AG20443 (cell line): ENCODE measurements at regions not wholly inside any gene's neighbourhood (a gene's known extent, or its start where the extent isn't known, plus 50 kb on each side); places are given as distances from the start of the nearest gene placed in this dataset.
A peak's percentile ranks its signal among the peaks of the same experiment; 100 is the strongest.
"Not testable (repeated sequence)": the region's sequence is repeated elsewhere in the genome, so short reads cannot be mapped to it uniquely, and the experiment has no call there.

Experiments
- DNase-seq: peaks from one replicate; pipeline ENCODE4 v3.0.0; 2012; ENCODE audit warnings: low spot score, mixed read lengths

DNA sequence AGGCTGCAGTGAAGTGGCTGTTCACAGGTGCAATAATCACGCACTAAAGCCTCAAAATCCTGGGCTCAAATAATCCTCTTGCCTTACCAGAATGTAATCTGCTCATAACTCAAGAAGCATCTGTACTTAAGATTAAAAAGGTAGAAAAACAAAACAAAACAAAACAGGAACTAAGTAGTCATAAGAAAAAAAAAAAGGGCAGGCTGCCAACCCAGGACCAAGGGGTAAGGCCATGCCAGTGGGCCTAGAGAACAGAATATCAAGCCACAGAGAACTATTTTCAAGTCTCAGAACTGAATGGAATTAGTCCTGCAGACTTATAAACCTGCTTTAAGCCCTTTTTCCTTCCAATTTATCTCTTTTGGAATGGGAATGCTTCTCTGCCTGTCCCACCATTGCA lies 64.8 kb upstream of the TBC1D3K start:
- no peak for DNase-seq

DNA sequence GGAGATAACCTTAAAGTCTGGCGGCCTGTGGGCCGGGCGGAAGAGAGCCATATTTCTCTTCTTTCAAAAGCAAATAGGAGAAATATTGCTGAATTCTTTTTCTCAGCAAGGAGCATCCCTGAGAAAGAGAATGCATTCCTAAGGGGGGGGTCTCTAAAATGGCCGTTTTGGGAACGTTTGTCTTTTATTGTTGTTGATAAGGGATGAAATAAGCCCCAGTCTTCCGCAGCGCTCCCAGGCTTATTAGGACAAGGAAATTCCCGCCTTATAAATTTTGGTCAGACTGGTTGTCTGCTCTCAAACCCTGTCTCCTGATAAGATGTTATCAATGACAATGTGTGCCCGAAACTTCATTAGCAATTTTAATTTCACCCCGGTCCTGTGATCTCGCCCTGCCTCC lies 65.8 kb upstream of the TBC1D3K start:
- not testable (repeated sequence) for DNase-seq

DNA sequence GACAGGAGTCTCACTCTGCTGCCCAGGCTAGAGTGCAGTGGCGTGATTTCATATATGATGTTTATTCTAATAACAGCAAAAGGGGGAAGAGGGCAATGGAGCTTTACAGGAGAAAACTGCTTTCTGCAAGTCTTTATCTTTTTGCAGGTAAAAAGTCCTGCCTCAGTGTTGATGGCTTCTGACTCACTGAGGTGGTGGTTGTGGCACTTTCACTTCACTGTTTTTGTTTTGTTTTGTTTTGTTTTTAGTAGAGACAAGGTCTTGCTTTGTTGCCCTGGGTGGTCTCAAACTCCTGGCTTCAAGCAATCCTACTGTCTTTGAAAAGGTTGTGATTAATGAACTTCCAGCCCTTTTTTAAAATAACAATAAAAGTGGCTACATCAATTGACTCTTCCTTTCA lies 68.0 kb upstream of the TBC1D3K start:
- DNase-seq = no peak

DNA sequence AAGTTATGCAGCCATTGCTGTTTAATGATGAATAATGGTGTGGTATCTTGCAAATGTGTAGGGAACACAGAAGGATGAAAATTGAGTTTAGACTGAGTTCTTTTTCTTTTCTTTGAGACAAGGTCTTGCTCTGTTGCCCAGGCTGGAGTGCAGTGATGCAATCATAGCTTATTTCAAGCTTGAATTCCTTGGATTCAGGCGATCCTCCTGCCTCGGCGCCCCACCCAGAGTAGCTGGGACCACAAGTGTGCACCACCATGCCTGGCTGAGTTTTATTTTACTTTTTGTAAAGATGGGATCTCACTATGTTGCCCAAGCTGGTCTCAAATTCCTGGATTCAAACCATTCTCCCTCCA lies 74.6 kb upstream of the TBC1D3K start:
- no peak for DNase-seq

DNA sequence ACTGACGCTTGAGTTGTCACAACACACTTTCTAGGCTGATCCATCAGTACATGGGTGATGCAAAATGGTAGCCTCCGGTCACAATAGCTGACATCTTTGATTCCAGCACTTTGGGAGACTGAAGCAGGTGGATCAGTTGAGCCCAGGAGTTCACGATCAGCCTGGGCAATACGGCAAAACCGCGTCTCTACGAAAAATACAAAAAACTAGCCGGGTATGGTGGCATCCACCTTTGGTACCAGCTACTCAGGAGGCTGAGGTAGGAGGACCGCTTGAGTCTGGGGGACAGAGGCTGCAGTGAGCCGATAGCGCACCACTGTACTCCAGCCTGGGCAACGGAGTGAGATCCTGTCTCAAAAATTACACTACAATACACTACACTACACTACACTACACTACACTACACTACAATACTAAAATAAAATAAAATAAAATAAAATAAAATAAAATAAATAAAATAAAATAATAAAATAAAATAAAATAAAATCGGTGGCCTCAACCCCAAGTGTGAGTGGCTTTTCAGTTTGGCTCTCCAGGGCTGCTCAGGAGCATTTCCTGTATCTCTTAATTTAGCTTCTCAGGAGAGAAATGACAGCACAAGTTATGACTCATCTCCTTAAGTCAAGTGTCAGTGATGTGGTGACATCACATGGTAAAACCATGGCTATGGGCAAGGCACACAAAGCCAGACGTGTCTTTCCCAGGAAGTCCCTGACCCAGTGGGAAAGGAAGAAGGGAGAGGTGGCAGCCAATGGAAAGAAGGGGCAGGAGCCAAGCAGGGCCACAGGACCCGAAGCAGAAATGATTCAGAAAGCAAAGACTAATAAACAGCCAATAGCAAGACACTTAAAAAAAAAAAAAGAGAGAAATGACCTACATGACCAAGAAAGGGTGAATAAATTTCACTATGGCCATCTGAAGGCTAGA lies 75.3 kb upstream of the TBC1D3K start:
- DNase-seq = peak; percentile 69

DNA sequence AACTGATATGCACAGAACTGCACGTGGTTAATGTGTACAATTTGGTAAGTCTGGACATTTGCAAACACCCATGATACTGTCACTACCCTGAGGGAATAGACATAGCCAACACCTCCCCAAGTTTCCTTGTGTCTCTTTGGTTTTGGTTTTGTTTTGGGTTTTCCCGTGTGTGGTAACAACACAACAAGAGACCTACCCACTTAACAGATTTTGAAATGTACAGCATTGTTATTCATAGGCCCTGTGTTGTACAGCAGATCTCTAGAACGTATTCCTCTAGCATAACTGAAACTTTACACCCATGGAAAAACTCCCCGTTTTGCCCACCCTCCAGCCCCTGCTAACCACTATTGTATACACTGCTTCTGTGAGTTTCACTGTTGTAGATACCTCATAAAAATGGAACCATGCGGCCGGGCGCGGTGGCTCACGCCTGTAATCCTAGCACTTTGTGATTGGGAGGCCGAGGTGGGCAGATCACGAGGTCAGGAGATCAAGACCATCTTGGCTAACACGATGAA lies 76.3 kb upstream of the TBC1D3K start:
- no peak for DNase-seq

DNA sequence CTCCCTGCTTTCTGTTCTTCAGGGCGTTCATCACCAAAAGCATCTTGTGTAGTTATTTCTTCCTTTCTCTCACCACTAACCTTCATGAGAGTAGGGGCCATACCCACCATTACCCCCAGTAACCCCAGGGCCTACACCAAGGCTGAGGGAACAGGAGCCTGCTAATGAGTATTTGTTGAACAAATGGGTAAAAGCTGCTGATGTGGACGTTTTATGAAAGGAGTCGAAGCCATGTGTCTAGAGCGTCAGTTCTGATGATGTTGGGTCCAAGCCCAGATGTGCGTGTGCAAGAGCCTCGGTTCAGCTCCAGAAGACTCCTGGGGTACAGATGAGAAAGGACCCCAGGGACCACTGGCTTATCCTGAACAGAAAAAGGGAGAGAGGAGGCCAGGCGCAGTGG lies 77.1 kb upstream of the TBC1D3K start:
- no peak for DNase-seq

DNA sequence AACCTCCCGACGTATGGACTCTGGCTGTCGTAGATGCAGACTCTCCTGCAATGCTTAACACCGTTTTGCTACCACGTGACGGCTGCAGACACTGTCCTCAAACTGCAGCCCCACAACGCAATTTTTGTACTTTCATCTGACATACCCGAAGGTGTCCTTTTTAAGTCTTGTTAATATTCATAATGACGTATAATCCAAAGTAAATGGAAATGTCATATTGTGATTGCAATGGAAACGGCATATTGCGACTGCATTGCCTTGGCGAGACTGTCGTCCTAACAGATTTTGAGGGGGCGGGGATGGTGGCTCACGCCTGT lies 79.3 kb upstream of the TBC1D3K start:
- no peak for DNase-seq

DNA sequence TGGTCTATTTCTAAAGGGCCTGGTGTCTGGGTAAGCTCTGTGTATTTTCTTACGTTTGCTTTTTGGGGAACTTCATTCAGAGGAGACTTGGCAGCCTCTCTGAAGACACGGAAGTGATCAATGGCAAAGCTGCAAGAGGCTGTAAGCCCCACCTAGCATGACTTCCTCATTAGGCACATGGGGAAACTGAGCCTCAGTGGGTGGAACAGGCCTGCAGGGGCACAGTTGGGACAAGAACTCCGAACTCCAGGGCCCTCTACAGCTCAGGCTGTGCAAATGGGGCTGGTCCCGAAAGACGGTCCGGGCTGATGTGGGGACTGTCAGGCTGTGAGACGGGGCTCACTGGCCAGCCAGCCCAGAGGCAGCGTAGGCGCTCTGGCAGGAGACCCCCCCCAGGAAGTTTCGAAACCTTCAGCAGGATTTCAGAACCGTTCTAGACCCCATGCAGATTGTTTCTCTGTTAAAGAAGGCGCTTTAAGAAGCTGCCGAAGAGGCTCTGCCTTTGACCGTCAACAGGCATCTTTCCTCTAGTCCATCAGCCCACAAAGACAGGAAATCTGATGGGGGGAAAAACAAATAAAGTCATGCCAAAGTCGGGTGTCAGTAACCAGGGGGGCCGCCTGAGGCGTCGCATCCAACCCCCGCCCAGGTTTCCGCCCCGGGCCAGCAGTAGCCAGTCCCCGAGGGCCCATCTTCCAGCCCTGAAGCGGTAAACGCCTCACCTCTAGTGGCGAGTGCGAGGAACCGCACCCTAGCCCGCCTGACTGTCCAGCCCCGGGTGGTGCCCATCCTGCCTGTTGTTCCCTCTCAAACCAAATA lies 79.8 kb upstream of the TBC1D3K start:
- peak; percentile 90 for DNase-seq

DNA sequence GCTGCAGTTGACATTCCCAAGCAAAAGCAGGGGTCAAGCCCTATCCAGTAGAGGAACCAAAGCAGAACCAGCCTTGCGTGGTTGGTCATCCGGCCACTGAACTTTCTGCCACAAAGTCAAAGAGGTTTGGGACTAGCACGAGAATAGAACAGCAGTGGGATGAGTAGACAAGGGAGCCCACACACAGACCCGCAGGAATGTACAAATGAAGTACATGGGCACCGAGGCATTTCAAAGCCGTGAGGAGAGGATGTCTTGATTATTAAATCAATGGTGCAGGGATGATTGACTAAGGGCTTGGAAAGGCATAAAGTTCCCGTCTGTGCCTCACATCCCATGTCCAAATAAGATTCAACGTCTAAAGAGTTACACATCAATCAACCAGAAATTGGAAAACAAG lies 81.8 kb upstream of the TBC1D3K start:
- DNase-seq = no peak

DNA sequence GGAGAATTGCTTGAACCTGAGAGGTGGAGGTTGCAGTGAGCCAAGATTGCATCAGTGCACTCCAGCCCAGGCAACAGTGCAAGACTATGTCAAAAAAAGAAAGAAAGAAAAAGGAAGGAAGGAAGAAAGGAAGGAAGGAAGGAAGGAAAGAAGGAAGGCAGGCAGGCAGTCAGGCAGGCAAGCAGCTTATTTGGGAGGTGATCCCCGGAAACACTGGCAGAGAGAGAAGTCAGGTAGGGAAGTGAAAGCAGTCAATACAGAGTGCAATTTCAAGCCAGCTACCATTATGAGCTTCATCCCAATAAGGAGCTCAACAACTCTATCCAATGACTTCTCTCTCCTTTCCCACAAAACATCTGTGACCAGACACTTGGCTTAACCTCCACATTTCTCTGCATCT lies 83.0 kb upstream of the TBC1D3K start:
- DNase-seq = no peak

DNA sequence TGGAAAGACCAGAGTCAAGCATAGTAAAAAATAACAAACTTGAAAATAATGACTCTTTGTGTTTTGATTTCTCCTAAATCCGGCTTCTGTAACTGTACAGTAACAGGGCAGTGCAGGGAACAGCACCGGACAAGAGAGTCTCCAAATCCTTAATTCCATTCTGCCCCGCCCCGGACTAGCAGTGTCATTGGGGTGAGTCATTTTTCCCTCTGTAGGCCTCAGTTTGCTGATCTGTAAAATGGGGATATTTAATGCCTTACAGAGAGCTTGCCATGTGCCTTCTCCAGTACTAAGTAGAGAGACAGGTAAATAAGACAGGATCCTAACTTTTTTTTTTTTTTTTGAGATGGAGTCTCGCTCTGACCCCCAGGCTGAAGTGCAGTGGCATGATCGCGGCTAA lies 83.6 kb upstream of the TBC1D3K start:
- no peak for DNase-seq

DNA sequence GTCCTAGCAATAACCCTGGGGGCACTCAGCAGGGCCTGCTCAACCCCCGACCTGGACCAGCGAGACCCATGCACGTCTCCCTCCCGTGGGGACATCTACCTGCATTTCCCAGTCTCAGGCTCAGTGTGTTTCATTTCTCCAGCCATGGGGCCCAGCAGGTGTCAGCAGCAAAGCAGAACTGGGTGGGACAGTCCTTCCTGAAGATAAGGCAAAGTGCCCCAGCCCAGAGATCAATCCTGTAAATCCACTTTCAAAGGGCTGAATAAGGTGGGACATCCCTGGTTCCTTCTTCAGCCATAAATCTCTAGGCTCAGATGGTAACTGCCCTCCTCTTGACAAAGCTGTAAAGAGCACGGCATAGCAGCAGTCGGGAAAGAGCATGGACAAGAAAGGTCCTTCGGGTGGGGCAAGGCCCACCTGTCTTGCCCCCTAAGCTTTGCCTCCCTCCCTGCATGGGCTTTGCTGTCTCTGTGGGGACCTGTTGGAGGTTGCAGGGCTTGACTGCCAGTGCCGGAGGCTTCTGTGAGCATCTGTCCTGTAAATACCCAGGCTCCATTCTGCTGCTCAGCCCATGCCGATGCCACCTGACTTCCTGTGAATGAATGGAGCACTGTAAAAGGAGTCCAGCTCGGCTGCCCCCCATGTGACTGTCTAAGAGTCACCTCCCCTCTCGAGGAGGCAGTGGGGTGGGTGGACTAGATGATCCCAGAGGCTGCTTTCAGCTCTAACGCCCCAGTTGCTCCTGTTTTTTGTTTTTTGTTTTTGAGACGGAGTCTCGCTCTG lies 84.8 kb upstream of the TBC1D3K start:
- no peak for DNase-seq

DNA sequence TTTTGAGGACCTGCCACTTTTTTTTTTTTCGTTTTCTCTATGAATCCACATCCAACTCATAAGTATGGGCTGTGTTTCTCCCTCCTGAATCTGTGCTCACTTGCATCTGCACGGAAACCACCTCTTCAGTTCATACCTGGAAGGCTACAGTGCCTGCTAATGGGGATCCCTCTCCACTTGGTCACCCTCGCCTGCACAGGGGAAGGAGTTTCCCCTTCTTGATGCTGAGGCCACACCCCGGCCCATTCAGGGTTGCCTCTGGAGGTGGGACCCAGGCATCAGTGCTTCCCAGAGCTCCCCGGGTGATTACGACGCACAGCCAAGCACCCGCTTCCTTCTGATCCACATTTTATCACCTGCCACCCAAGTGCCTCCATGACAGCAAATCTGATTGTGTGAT lies 85.9 kb upstream of the TBC1D3K start:
- DNase-seq = no peak

DNA sequence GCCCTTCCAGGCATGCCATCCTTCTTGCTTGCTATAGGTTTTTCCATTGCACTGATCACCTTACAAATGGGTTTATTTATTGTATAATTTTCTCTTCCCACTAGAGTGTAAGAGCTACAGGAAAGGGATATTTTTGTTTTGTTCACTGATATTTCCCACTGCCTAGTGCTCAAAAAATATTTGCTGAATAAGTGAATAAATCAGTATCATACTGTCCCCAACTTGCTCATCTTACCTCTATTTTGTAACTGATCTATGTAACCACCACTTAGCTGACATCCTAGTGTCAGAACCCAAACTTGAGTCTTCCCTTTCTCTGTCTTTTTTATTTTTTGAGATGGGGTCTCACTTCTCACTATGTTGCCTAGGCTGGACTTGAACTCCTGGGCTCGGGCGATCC lies 87.6 kb upstream of the TBC1D3K start:
- DNase-seq = no peak

DNA sequence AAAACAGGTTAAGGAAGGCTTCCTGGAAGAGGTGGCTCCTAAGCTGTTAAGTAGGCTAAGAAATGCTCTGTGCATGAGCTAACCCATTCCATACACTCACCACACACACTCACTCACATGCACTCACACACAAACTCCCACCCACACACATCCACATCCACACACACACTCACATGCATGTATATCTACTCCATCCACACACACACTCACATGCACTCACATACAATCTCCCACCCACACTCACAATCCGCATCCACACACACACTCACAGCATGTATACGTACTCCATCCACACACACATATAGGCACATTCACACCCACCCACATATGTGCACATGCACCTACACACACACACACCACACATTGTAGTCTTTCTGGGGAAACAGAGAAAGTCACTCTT lies 89.3 kb upstream of the HNF1B start:
- no peak for DNase-seq

DNA sequence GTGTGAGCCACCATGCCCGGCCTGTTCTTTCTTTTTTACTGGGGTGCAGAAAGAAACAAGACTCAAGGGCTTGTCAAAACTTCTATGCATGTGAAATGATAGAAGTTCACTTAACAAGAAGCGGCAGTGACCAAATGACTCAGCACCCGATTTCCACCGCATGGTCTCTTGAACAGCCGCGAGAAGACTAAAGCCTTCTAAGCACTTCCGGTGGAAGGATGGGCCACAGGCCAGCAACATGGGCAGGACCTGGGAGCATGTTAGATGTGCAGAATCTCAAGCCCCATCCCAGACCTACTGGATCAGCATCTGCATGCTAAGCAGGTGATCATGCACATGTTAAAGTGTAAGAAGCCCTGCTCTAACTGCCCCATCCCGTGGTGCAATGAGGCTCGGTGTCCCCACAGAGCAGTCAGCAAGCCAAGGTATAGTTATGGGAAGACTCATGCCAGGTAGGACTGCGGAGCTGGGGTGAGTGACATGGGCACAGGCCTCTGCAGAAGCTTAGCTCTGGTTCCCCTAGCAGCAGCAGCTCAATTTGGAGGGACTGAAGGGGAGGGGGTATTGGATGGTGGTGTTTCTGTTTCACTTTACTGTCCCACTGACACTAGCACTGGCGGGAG lies 88.5 kb upstream of the HNF1B start:
- no peak for DNase-seq

DNA sequence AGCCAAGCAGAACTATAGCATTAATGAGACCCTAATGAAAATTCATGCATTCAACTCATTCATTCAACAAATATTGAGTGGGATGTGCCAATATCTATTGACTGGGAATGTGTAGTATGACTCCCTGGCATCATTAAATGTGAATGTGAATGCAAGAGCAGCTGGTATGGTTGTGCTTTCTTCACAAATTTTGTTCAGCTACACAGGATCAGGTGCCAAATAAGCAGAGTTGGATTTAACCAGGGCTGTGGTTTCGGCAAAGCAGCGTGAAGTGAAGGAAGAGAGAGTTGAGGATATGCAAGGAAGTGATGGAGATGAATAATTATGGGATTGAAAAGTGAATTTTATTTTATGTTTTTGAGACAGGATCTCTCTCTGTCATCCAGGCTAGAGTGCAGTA lies 87.1 kb upstream of the HNF1B start:
- DNase-seq = no peak

DNA sequence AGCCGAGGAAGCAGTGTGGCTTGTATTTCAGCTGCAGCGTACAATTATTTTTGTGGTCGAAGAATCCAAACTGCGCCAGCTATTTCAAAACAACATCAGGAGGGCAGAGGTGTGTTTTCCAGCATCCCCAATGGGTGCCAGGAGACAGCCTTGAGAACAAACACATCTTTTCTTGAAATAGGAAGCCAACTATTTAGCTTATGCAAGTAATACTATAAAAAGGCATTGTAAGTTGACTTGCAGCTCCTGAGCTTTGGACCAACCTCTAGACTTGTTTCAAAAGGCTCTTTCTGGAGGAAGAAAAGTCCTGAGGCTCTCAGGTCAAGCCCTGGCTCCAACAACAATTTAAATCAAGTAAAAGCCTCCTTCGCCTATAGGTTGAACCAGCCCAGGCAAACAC lies 86.6 kb upstream of the HNF1B start:
- DNase-seq = no peak

DNA sequence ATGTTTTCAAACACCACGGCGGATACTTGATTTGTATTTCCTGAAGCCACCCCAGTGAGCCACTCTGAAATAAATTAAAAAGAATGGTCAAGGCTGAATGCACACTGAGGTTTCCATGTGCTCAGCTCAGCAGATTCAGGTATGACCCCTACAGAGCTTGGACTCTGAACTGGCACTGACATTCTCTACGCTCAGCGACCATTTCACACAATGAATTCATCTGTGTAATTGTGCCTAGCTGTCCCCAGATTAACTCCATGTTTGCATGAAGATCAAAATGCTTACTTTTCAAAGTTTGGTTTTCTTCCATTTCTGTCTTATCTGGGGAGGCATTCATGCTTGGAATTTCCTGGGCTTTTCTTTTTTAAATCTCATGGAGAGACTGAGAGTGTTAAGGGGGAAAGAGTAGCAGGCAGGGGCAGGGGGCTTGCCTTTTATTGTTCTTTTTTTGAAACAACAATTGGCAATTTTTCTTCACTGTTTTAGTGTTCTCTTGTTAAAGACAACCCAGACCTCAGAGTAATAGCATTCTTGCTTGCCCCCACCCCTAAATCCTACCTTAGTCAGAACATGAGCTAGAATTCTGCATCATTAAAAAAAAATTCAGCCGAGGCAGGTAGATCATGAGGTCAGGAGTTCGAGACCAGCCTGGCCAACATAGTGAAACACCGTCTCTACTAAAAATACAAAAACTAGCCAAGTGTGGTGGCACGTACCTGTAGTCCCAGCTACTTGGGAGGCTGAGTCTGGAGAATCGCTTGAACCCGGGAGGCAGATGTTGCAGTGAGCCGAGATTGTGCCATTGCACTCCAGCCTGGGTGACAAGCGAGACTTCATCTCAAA lies 85.5 kb upstream of the HNF1B start:
- DNase-seq = no peak

DNA sequence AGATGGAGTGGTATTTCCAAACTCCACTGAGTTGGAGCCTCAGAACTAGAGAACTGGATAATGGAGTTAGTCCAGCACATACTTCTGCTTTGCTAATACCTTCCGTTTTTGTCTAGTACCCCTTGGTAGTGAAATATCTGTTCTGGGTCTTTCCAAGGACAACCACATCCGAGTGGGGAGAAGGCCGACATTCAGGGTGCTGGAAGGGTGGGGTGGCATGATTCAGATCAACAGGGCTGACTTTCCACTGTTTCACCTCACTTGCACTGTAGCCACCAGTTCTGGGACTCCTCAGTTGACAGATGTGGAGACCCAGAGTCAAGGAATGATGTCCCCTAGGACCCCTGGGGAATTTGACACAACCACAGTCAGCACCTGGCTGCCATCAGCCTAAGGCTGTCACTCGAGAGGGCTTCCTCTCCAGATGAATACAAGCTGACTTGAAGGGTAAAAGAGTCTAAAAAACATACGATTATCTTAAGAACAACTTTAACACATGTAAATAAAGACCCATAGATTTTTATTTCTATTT lies 84.8 kb upstream of the HNF1B start:
- no peak for DNase-seq
